Limb (tissue), 2 donors: ENCODE measurements at regions not wholly inside any gene's neighbourhood (a gene's known extent, or its start where the extent isn't known, plus 50 kb on each side); places are given as distances from the start of the nearest gene placed in this dataset.

Source experiments
- DNase-seq, 2 donors: peaks; one replicate each; pipeline ENCODE4 v3.0.0-alpha.2; 2016; ENCODE audit errors: extremely low spot score in 2 of 2

- DNase-seq: no peak
These were observed 183.4 kb downstream of the ABCC12 start for GRCh38 chr16:47972246-47972985.

- DNase-seq: no peak
These were observed 184.6 kb downstream of the ABCC12 start for GRCh38 chr16:47971225-47971624.

GRCh38 chr16:47970291-47970931 is 185.4 kb downstream of the ABCC12 start:
- peak in 1 of 2 donors; percentile 15 for DNase-seq

GRCh38 chr16:47967374-47967773 is 188.4 kb downstream of the ABCC12 start:
- no peak for DNase-seq

- DNase-seq: no peak
These were observed 189.5 kb downstream of the ABCC12 start for GRCh38 chr16:47966325-47966724.

- peak in 1 of 2 donors; percentile 41 for DNase-seq
These were observed 190.4 kb downstream of the ABCC12 start for GRCh38 chr16:47965439-47965838.

GRCh38 chr16:47958726-47959125 is 197.1 kb downstream of the ABCC12 start:
- no peak for DNase-seq

- DNase-seq: no peak
These were observed 198.9 kb downstream of the ABCC12 start for GRCh38 chr16:47956916-47957315.

GRCh38 chr16:47949714-47950113 is 206.1 kb downstream of the ABCC12 start:
- DNase-seq: no peak

- DNase-seq: no peak
These were observed 206.5 kb downstream of the ABCC12 start for GRCh38 chr16:47949276-47949675.

- no peak for DNase-seq
These were observed 208.1 kb downstream of the ABCC12 start for GRCh38 chr16:47947723-47948122.

- no peak for DNase-seq
These were observed 209.7 kb downstream of the ABCC12 start for GRCh38 chr16:47946092-47946491.

GRCh38 chr16:47944589-47944988 is 211.2 kb downstream of the ABCC12 start:
- no peak for DNase-seq

GRCh38 chr16:47943235-47943634 is 212.6 kb downstream of the ABCC12 start:
- DNase-seq: no peak

GRCh38 chr16:47940466-47940865 is 215.3 kb downstream of the ABCC12 start:
- no peak for DNase-seq

- no peak for DNase-seq
These were observed 216.1 kb downstream of the ABCC12 start for GRCh38 chr16:47939680-47940079.

- no peak for DNase-seq
These were observed 217.5 kb downstream of the ABCC12 start for GRCh38 chr16:47938272-47938671.

GRCh38 chr16:47928008-47928407 is 227.8 kb downstream of the ABCC12 start:
- DNase-seq: no peak

GRCh38 chr16:47927330-47927729 is 228.5 kb downstream of the ABCC12 start:
- no peak for DNase-seq

- no peak for DNase-seq
These were observed 229.9 kb downstream of the ABCC12 start for GRCh38 chr16:47925811-47926460.

- no peak for DNase-seq
These were observed 230.8 kb downstream of the ABCC12 start for GRCh38 chr16:47924950-47925349.

GRCh38 chr16:47921535-47921934 is 234.3 kb downstream of the ABCC12 start:
- no peak for DNase-seq

- DNase-seq: no peak
These were observed 235.1 kb downstream of the ABCC12 start for GRCh38 chr16:47920709-47921108.
